ENCODE measurements at regions not wholly inside any gene's neighbourhood (a gene's known extent, or its start where the extent isn't known, plus 50 kb on each side); places are given as distances from the start of the nearest gene placed in this dataset.
"Not testable (repeated sequence)": the region's sequence is repeated elsewhere in the genome, so short reads cannot be mapped to it uniquely, and the experiment has no call there.

DNA sequence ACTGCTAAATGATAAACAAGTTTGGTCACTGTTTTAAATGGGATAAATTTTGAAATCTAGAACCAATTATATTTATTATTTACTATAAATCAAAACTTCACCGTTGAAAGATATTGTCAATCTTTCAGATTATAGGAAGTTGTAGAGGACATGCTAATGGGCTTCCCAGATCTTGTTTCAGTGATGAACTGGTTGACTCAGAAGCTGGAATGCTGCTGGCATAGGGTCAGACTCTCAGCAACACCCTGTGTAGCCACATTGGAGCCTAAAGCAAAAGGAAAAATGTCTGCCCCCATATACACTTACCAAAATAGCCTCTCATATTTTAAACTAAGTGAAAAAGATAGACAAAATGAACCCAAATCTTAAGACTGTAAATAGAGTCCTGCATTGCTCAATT is 916.9 kb upstream of the SOX9 start:
- no peaks in the 10 kb centered on the region for H3K4me1 Mint-ChIP-seq
- TF ChIP-seq, protein P1, sequence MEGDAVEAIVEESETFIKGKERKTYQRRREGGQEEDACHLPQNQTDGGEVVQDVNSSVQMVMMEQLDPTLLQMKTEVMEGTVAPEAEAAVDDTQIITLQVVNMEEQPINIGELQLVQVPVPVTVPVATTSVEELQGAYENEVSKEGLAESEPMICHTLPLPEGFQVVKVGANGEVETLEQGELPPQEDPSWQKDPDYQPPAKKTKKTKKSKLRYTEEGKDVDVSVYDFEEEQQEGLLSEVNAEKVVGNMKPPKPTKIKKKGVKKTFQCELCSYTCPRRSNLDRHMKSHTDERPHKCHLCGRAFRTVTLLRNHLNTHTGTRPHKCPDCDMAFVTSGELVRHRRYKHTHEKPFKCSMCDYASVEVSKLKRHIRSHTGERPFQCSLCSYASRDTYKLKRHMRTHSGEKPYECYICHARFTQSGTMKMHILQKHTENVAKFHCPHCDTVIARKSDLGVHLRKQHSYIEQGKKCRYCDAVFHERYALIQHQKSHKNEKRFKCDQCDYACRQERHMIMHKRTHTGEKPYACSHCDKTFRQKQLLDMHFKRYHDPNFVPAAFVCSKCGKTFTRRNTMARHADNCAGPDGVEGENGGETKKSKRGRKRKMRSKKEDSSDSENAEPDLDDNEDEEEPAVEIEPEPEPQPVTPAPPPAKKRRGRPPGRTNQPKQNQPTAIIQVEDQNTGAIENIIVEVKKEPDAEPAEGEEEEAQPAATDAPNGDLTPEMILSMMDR (IDR thresholded peaks at IDR 0.05; ENCODE audit: unreplicated experiment): no peak
- no peaks in the 10 kb centered on the region for H3K36me3 Mint-ChIP-seq
- DNase-seq (ENCODE audit: low spot score in 2 of 2, unreplicated experiment in 2 of 2): no peak
- H3K27me3 Mint-ChIP-seq (ENCODE audit: low read depth): no peaks in the 10 kb centered on the region
- no peak overlapping the region for H3K27ac Mint-ChIP-seq
- H3K9me3 Mint-ChIP-seq: peaks cover 7% of the 10 kb centered on the region
- H3K4me3 Mint-ChIP-seq: no peak overlapping the region

GRCh38 chr17:71205951-71206350 is 914.9 kb upstream of the SOX9 start:
- peaks cover 11% of the 10 kb centered on the region for H3K9me3 Mint-ChIP-seq
- not testable (repeated sequence) for H3K36me3 Mint-ChIP-seq; DNase-seq (ENCODE audit: low spot score in 2 of 2, unreplicated experiment in 2 of 2); H3K27me3 Mint-ChIP-seq (ENCODE audit: low read depth); H3K27ac Mint-ChIP-seq; H3K4me1 Mint-ChIP-seq; H3K4me3 Mint-ChIP-seq

- H3K9me3 Mint-ChIP-seq: peaks cover 18% of the 10 kb centered on the region
- H3K4me1 Mint-ChIP-seq: no peaks in the 10 kb centered on the region
- no peak overlapping the region for H3K27ac Mint-ChIP-seq
- no peaks in the 10 kb centered on the region for H3K27me3 Mint-ChIP-seq (ENCODE audit: low read depth)
- TF ChIP-seq, protein P1 (IDR thresholded peaks at IDR 0.05; ENCODE audit: unreplicated experiment): no peak
- no peaks in the 10 kb centered on the region for H3K36me3 Mint-ChIP-seq
- no peak overlapping the region for H3K4me3 Mint-ChIP-seq
- no peak for DNase-seq (ENCODE audit: low spot score in 2 of 2, unreplicated experiment in 2 of 2)
These were observed 912.6 kb upstream of the SOX9 start for GRCh38 chr17:71208111-71208704.

DNA sequence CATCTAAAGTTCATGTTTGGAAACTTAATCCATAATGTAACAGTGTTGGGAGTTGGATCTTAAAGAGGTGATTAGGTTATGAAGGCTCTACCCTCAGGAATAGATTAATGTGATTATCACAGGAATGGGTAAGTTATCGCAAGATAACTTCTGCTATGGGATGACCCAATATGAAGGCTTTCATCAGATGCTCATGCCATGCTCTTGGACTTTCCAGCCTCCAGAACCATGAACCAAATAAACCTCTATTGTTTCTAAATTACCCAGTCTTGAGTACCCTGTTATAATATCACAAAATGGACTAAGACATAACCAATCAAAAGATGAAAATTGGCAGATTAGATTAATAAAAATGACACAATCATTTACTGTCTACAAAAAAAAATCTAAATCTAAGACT is 906.9 kb upstream of the SOX9 start:
- peaks cover 41% of the 10 kb centered on the region for H3K9me3 Mint-ChIP-seq
- TF ChIP-seq, protein P1 (IDR thresholded peaks at IDR 0.05; ENCODE audit: unreplicated experiment): no peak
- H3K36me3 Mint-ChIP-seq: peaks cover 4% of the 10 kb centered on the region
- H3K27ac Mint-ChIP-seq: no peak overlapping the region
- no peak for DNase-seq (ENCODE audit: low spot score in 2 of 2, unreplicated experiment in 2 of 2)
- no peak overlapping the region for H3K4me3 Mint-ChIP-seq
- H3K4me1 Mint-ChIP-seq: no peaks in the 10 kb centered on the region
- no peaks in the 10 kb centered on the region for H3K27me3 Mint-ChIP-seq (ENCODE audit: low read depth)

DNA sequence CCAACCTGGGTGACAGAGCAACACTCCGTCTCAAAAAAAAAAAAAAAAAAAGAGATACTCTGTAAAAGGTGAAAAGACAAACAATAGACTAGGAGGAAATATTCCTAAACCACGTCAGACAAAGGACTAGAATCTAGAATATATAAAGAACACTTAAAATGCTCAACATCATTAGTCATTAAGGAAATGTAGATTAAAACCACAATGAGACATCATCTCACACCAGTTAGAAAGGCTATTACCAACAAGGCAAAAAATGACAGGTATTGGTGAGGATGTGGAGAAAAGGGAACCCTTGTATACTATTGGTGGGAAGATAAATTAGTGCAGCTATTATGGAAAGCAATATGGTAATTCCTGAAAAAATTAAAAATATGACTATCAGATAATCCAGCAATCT is 903.1 kb upstream of the SOX9 start:
- H3K36me3 Mint-ChIP-seq: peaks cover 4% of the 10 kb centered on the region
- no peak overlapping the region for H3K4me3 Mint-ChIP-seq
- DNase-seq (ENCODE audit: low spot score in 2 of 2, unreplicated experiment in 2 of 2): no peak
- H3K9me3 Mint-ChIP-seq: peaks cover 34% of the 10 kb centered on the region
- no peak overlapping the region for H3K27ac Mint-ChIP-seq
- no peaks in the 10 kb centered on the region for H3K27me3 Mint-ChIP-seq (ENCODE audit: low read depth)
- TF ChIP-seq, protein P1 (IDR thresholded peaks at IDR 0.05; ENCODE audit: unreplicated experiment): no peak
- no peaks in the 10 kb centered on the region for H3K4me1 Mint-ChIP-seq

DNA sequence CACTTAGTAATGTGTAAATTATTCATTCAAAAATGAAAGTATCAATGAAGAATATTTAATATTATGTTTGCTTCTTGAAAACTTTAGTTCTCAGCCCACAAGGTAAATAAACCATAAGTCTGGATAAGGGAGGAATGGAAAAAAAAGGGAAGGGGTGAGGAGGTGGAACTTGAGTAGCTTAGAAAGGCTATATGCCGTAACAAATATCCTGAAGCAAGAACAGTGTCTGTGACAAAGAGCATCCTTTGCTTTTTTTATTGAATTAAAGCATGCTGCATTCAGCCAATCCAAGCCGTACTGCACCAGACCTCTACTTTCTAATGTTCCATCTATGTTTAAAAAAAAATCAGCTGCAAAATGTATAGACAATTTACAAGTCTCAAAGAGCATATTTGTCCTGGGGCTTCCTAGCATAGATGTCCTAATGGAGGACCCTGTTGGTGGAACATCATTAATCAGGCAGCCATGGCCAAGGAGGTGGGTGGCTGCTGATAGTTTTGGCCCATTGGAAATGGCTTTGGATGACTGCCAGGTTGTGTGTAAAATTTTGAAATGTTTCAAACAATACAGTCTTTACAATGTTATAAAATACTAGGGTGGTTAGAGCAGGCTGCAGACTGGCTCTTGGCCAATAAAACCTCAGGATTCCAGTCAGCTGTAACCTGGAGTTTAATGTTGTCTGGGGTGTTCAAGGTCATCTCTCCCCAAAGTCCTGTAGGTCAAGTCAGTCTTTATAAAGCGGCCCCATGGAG is 895.8 kb upstream of the SOX9 start:
- Mint-ChIP-seq H3K4me1 (peaks cover 20% of the 10 kb centered on the region), H3K27me3 (ENCODE audit: low read depth) (no peaks in the 10 kb centered on the region), H3K4me3 (no peak overlapping the region), H3K9me3 (no peaks in the 10 kb centered on the region), H3K36me3 (no peaks in the 10 kb centered on the region), H3K27ac (peak overlapping the region; percentile 29)
- TF ChIP-seq, protein P1 (IDR thresholded peaks at IDR 0.05; ENCODE audit: unreplicated experiment): no peak
- no peak for DNase-seq (ENCODE audit: low spot score in 2 of 2, unreplicated experiment in 2 of 2)
